ENCODE measurements at regions not wholly inside any gene's neighbourhood (a gene's known extent, or its start where the extent isn't known, plus 50 kb on each side); places are given as distances from the start of the nearest gene placed in this dataset.

GRCh38 chr3:151935446-151935845 lies 62.0 kb downstream of the SUCNR1 start:
- no peak for DNase-seq (ENCODE audit: low spot score)

GRCh38 chr3:151940481-151940880 lies 67.0 kb downstream of the SUCNR1 start:
- no peak for DNase-seq (ENCODE audit: low spot score)

- DNase-seq (ENCODE audit: low spot score): no peak
Measured at GRCh38 chr3:151943539-151943938, 70.1 kb downstream of the SUCNR1 start.

- DNase-seq (ENCODE audit: low spot score): no peak
Measured at GRCh38 chr3:151944356-151944755, 70.9 kb downstream of the SUCNR1 start.

- DNase-seq (ENCODE audit: low spot score): no peak
Measured at GRCh38 chr3:151946606-151947005, 73.2 kb downstream of the SUCNR1 start.

GRCh38 chr3:151949706-151950105 lies 76.3 kb downstream of the SUCNR1 start:
- no peak for DNase-seq (ENCODE audit: low spot score)

- DNase-seq (ENCODE audit: low spot score): no peak
Measured at GRCh38 chr3:151955356-151955755, 81.9 kb downstream of the SUCNR1 start.

GRCh38 chr3:151960961-151961580 lies 87.6 kb downstream of the SUCNR1 start:
- DNase-seq (ENCODE audit: low spot score): no peak

GRCh38 chr3:151962352-151962751 lies 88.9 kb downstream of the SUCNR1 start:
- DNase-seq (ENCODE audit: low spot score): no peak

- no peak for DNase-seq (ENCODE audit: low spot score)
Measured at GRCh38 chr3:151962912-151963311, 89.5 kb downstream of the SUCNR1 start.

GRCh38 chr3:151964743-151965142 lies 91.3 kb downstream of the SUCNR1 start:
- DNase-seq (ENCODE audit: low spot score): no peak

- DNase-seq (ENCODE audit: low spot score): no peak
Measured at GRCh38 chr3:151969026-151969642, 95.7 kb downstream of the SUCNR1 start.

- no peak for DNase-seq (ENCODE audit: low spot score)
Measured at GRCh38 chr3:151971814-151972579, 98.6 kb downstream of the SUCNR1 start.

- DNase-seq (ENCODE audit: low spot score): no peak
Measured at GRCh38 chr3:151974067-151974466, 100.6 kb downstream of the SUCNR1 start.

- no peak for DNase-seq (ENCODE audit: low spot score)
Measured at GRCh38 chr3:151976211-151977050, 103.0 kb downstream of the SUCNR1 start.

- DNase-seq (ENCODE audit: low spot score): no peak
Measured at GRCh38 chr3:151979906-151980305, 106.5 kb downstream of the SUCNR1 start.

GRCh38 chr3:151983538-151983937 lies 110.1 kb downstream of the SUCNR1 start:
- DNase-seq (ENCODE audit: low spot score): no peak

- no peak for DNase-seq (ENCODE audit: low spot score)
Measured at GRCh38 chr3:151985787-151986430, 112.5 kb downstream of the SUCNR1 start.

GRCh38 chr3:151987893-151988292 lies 114.5 kb downstream of the SUCNR1 start:
- DNase-seq (ENCODE audit: low spot score): no peak

GRCh38 chr3:151989621-151990020 lies 116.2 kb downstream of the SUCNR1 start:
- DNase-seq (ENCODE audit: low spot score): no peak

- DNase-seq (ENCODE audit: low spot score): no peak
Measured at GRCh38 chr3:151990696-151991376, 117.4 kb downstream of the SUCNR1 start.
